ENCODE measurements at regions not wholly inside any gene's neighbourhood (a gene's known extent, or its start where the extent isn't known, plus 50 kb on each side); places are given as distances from the start of the nearest gene placed in this dataset.

DNA sequence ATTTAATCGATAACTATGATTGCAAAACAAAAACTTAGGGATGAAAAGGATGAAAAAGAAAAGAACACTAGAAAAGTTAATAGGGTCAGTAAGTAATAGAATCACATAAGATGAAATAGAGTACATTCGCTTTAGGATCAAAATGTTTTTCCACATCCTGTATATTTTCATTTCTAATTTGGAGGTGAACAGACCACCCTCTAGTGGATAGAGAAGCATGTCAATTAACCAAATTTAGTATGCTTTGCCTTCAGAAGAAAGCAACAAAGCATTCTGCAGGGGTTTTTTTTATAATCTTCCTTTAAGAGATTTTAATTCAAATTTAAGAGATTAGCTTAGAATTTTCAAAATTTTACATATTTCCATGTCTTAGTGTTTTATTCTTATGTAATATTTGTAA lies 611.0 kb upstream of the SGCG start:
- no peak for DNase-seq

DNA sequence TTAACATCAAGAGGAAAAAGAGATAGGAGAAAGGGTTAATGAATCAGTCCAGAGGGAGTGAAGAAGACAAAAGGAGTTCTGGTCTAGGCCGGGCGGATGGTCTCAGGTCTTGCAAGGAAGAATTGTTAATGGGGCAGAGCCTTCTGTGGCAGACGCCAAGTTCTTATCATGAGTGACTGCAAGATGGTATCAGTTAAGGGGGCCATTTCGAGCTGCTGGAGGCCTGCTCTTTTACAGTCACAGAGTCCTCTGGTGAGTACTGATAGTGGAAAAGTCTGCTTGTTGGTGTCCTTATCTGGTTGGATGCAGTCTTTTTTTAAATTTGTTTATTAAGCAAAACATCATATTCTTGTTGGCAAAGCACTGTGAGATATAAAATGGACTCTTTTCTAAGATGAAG lies 590.9 kb upstream of the SGCG start:
- no peak for DNase-seq

DNA sequence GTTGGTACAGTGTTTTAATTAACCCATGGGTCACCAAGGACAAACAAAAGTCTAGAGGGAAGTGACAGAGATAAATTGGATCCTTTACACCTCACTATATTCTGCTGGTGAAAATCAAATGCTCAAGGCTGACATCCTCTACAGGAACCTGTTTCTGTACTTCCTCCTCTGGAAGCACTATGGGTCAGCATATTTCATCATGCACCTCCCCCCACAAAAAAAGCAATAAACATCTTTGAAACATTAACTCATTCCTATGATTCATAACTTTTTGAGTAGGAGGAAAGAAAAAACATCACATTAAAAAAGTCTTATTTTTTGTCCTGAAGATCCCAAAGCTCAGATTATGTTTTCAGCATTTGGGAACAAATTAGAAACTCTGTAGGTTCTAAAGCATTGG lies 588.3 kb upstream of the SGCG start:
- DNase-seq: no peak

DNA sequence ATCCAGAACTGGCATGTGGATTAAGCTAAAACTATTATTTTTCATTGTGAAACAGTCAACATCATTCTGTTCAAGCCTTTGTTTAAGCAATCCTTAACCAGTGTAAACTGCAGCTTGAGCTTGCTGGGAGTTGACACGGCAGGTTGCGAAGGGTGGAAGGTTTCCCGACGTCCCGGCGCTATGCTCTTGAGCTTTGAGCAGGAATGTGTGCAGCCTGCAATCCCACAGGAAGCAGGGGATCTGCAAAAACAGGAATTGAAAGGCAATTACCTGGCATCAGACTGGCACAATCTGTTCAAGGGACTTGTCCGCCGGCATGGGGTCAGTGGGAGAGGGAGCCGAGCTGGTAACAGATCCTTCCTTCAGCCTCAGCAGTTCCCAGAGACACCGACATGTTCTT lies 586.7 kb upstream of the SGCG start:
- no peak for DNase-seq

DNA sequence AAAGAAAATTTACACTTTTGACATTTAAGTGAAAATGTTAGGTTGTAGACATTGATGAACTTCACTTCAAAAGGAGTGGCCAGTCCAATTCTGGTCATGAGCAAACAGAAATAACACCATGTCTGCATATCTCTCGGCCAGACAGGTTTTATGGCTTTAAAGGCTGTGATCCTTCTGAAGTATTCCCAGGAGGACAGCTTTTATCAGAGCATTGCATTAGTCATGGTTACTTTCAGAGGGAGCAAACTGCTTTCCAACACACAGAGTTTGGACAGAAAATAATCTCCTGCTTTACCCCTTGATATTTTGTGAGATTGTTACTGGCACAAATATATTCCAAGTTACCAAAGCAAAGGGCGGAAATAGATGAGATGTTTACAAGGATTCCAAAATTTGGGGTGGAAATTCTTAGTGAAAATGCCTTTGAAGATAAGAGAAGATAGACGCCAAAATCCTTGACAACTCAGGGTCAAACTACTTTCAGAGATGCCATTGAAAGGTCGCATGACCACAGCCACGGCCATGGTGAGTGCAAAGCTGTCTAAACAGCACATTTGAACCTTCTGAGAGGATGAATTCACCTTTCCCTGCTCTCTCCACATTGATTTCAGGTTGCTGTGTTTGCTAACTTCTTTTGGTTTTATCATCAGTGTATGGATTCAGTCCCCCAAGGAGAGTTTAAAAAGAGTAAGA lies 584.5 kb upstream of the SGCG start:
- DNase-seq: no peak

DNA sequence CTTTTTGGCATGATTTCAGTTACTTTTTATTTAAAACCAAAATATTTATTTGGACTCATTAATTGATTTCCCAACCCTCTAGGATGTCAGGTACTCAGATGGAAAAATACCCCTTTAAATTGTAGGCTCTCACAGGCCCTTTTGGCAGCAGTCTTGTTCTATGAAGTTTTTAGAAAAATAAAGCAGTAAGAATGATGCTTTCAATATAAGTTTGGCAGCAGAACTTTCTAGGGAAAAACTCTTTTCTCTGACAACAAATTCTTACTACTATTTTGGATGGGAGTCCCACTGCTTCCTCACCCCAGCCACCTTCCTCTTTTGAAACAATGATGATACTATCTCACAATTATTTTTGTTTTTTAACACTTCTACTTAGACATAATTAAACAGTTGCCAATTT lies 581.6 kb upstream of the SGCG start:
- no peak for DNase-seq

DNA sequence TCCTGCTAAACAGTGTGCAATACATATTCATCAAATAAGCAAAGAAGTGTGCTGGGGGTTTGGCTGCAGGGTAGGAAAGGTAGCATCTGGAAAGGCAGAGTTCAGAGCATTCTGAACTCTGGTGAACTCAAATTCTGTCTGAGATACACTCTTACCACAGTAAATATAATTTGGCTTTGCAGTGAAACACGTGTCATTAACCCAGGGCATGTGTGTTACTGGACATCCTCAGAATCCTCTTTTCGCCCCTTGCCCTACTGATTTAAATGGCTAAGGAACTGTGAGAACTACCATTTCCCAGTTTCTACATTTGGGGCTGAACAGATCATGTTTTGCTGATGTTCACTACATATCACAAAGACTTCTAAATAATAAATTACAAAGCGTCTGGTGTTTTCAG lies 562.8 kb upstream of the SGCG start:
- no peak for DNase-seq

DNA sequence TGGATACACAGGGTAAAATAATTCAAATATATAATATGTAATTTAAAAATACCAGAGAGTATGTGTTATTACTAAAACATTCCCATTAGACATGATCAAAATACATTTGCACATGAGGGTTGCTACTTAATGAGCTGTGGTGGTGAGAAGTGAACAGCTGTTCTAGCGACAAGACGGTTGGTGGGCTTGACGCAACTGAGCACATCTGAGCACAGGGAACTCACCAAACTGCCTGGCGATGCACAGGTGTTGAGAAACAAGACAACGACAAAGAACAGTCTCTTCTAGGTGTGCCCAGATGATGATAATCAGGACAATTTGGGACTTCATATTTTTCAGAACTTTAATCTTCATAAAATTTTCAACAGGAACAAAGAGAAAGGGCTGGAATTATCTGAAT lies 555.1 kb upstream of the SGCG start:
- no peak for DNase-seq

DNA sequence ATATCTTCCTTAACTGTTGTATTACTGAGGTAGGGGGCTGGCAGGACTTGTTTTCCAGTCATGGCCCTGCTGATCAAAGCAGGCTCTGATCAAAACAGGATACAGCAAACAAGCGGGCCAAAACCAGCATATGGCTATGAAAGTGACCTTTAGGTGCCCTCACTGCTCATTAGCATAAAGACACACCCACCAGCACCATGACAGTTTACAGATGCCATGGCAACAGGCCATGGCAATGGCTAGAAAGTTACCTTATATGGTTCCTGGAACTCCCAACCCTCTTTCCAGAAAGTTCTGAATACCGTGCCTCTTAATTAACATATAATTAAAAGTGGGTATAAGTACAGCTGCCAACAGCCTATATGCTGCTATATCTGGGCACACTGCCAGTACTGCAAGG lies 551.4 kb upstream of the SGCG start:
- no peak for DNase-seq

DNA sequence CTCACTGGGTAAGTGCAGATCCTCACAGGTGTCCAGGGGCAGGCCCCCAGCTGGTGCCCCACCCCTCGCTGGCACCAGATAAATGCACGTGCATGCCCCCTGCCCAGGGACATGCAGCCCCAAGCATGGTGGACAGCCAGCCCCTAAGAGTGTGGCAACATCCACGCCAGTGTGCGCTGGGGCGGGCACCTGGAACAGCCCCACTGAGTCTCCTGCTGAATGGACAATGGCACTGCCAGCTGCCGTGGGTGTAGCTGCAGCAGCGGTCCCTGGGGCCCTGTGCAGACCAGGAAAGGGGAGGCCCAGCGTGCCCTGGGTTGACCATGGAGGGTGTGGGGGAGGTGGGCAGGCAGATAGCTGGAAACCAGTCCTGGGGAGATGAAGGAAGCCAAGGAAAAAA lies 538.7 kb upstream of the SGCG start:
- no peak for DNase-seq

DNA sequence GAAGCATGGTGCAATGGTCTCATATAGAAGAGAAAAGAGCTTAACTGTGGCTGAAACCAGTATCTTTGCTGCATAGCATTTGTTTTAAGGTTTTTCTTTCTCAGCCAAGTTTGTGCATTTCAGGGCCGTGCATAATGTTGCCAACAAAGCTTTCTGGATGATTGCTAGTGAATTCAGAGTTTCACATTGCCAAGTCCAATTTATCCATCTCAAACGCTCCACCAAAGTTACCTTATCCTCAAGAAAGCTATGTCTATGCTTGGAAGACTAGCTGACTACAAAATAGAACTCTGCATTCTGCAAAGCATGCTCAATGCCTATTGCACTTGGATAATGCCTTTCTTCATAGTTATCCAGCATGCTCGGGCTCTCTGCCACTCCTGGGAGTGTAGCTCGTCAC lies 535.8 kb upstream of the SGCG start:
- no peak for DNase-seq

DNA sequence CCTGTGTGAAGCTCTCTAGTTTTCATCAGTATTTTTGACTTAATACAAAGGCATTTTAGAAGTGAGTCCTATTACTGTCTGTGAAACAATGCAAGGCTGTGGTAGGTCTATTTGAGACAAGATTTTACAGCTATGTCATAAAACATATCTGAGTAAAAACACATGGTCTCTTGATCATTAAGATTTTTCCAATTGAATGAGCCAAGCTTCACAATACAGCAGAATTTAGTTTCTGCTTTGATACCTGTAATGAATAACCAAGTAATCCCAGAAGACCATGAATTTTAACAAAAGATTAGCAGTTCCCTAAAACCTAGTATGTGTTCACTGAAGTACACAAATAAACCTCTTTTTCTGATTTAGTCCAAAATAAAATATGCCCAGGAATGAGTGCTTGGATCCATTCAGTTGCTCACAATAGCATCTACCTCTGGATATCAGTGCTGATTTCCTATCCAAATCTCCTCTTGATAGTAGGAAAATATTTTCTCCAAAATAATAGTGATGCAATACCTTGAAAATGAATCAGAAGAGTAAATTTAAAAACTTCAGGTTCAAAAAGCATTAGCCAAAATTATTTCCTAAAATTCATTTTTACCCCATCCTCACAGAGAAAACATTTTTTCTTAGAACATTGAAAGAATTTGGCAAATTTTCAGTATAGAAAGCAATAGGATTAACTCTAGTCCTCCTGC lies 533.5 kb upstream of the SGCG start:
- DNase-seq: no peak

DNA sequence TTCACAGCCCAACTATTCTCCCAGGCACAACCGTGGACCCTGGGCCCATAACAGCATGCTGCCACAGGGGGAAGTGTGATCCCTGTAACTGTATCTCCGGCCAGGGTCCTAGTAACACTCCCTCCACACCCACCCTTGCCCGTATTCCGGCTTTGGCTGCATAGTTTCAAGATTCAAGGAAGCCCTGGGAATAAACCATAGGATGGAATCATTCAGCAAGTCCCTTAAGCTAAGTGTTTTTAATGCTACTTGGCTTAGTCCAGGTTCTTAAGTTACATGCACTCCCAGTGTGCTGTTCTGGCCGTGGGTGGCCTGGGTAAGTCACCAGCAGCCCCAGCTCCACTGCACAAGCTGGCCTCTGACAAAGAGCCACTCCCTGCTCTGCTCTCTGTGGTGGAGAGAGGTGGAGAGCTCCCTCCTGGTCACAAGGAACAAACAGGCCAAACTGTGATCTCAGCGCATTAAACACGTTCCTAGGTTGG lies 532.4 kb upstream of the SGCG start:
- DNase-seq: no peak

DNA sequence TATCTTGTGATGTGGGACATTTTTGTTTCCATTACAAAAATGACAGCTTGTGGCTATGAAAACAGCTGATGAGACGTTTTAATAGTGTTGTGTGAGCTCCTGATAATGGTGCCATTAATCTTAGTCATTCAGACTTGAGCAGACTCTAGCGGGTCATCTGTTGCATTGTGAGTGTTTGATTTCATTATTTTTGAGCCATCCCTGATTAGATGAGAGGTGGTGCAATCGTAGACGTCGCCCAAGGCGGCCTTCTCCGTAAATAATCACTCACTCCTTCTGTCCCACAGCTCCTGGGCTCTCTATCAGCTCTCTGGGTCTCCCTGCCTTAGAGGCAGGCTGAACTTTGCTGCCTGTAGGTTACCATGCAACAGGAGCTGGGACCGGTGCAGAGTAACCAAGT lies 528.0 kb upstream of the SGCG start:
- DNase-seq: no peak

DNA sequence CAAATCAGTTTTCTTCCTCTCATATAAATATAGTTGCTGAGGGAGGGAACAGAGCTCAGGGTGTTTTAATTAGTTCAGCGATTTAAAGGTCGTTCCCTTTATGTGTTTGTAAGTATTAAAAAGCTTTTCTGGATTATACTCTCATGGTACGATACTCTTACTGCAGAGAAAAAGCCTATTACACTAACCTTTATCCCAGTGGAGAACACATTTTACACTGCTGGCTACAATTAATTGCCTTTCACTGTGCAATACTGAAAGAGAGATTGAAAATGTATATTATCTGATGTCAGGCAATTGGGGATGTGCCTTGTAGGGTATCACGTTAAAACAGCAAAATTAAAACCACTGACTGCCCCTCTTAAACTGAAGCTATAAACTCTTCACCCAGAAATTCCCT lies 526.9 kb upstream of the SGCG start:
- DNase-seq: no peak

DNA sequence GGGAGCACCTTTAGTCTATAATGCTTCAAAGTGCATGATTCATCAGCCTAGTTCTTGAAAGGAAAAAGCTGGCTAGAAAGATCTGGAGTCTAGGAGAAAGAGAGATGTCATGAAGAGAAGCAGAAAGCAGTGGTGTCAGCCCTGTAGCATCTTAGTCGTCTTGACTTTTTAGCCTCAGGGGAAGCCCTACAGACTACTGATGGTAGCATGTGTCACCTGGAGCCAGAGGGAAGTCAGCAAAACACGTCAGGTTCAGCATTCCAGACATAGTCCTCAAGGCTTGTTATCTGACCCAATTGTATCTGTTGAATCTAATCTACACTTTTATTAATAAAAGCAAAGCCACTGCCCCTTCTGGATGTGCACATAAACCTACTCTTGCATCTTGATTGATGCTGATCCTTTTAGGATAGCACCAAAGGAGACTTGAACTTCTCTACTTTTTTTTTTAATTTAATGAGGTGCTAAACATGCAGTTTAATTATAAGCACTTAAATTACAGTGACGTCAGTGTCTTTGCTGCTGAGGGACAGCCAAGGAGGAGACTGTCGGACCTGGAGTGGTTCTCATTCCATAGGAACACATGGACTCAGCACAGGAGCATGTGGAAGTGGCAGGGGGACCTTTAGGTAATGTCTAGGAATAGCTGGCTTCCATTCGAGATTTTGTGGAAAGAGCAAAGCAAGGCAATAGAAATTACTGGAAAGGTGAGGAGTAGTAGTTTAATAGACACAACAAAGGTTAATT lies 525.5 kb upstream of the SGCG start:
- no peak for DNase-seq

DNA sequence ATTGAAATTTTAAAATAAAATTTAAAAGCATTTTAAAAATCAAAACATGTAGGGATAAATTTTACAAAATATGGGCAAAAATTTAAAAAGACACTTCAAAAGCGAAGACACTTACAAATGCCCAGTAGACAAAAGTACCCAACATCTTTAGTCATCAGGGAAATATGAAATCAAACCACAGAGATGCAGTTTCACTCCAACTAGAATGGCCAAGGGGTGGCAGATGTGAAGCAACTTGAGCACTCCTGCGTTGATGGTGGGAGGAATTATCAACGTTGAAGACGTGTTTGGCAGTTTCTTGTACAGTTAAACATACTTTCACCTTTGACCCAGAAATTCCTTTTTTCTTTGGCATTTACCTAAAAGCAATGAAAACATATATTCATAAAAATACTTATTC lies 518.0 kb upstream of the SGCG start:
- no peak for DNase-seq

DNA sequence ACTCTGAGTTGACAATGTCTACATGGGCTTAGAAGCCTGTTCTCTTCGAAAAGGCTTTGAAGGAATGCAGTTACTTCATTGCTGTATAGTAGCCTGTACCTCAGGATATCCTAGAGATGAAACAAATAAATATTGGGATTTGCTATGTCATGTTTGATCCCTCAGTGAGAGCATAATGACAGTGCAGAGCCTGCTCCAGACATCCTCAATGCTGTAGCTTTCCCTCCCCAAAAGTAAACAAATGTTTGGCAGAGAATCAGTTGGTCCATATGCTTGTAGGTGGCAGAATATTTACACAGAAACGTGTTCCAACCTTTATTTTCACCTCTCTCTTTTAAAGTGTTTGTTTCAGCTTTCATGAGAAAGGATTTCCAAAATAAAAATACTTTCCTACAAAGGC lies 515.3 kb upstream of the SGCG start:
- peak; percentile 41 for DNase-seq

DNA sequence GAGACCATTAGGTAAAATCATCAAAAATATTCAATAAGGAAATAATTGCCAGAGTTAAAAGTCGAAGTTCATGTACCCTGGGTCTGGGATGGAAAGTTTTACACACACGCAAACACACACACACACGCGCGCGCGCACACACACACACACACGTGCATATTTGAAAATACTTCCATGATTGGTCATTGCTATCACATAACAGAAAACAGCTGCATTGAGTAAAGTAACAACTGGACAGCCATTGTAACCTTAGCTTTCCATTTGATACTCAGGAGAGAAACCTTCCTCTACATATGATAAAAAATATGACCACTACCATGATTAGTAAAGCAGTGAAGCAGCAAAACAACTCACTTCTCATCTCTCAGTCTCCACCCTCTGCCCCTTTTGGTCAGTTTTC lies 490.0 kb upstream of the SGCG start:
- no peak for DNase-seq

DNA sequence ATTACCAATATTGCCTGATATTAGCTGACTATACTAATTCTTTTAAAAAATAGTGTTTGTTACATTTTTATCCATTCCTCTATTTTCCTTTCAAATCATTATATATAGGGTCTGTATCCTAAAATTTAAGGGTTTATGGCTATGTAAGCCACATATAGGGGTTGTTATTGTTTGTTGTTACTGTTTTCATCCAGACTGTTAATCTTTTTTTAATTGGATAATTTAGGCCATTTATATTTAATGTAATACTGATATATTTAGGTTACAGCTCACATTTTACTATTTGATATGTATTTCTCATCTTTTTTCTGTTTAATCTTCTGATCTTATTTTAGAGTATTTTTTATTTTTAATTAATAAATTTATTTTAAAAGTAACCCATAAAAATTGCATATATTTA lies 487.1 kb upstream of the SGCG start:
- no peak for DNase-seq

DNA sequence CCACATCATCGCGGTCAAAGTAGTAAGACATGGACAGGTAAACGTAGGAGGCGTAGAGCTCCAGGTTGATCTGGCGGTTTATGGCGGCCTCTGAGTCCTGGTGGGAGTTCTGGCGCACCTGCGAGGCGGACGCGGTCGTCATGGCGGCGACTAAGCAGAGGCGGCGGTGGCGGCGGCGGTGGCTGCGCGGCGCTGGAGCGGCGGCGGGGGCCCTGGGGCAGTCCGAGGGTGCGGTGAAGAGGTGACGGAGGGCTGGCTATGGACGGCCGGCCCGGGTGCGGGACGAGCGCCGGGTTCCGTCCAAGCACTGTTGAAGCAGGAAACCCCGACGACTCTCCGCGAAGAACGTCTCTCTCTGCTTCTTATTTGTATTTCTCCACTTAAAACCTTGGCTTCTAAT lies 484.3 kb upstream of the SGCG start:
- DNase-seq: no peak

DNA sequence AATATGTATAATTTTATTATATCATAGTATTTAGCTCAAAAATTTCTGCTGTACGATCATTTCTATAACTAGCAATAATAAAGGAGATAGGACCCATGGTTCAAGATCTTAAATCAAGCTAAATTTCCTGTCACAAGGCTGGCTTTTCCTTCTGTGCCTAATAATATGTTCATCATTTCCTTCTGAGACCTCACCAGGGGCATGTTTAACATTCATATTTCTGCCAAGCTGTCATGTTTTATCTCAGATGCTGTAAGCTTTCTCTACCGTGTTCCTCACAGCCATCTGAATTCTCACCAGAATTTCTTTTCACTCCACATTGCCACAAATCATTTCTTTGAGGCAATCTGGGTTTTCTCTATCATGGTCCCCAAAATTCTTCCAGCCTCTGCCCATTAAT lies 482.3 kb upstream of the SGCG start:
- no peak for DNase-seq

DNA sequence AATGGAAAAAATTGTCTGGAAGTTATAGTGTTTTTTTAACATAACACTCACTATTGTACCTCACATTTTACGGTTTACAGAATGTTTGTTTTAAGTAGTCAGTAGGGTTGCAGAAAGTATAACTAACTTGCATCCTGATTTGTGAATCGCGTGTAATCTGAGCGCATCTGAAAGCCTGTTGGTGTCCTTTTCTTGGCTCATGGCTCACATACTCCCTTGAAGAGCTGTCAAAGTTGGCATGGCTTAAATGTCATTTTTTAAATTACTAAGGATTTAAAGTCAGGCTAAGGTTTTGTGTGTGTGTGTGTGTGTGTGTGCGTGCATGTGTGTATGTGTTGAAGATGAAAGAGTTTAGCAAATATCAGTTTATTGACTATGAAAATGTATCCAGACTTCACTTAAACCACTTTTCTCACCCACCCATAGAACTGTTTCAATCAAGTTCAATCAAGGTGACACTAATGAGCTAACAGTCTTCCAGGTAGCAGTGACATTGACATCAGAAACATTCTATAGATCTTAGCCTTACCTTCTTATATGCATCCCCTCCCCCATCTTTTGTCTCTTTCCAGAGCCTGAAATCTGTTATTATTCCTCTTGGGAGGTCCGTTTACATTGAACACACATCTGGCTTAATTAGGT lies 480.4 kb upstream of the SGCG start:
- peak; percentile 4 for DNase-seq
